ENCODE measurements at regions not wholly inside any gene's neighbourhood (a gene's known extent, or its start where the extent isn't known, plus 50 kb on each side); places are given as distances from the start of the nearest gene placed in this dataset.

GRCh38 chr1:115495111-115495510 lies 146.7 kb upstream of the VANGL1 start:
- no peaks in the 10 kb centered on the region for H3K36me3 ChIP-seq (ENCODE audit: insufficient read depth, low read length)
- H3K79me2 ChIP-seq (ENCODE audit: insufficient read depth, low read length) = no peaks in the 10 kb centered on the region
- H3F3A ChIP-seq (ENCODE audit: insufficient read depth, low read length) = no peaks in the 10 kb centered on the region
- no peak overlapping the region for H3K4me3 ChIP-seq (ENCODE audit: low read depth, low read length, poor library complexity, severe bottlenecking)
- H3K9me2 ChIP-seq (ENCODE audit: low read depth, low read length) = no peaks in the 10 kb centered on the region
- no peak overlapping the region for H3K27ac ChIP-seq (ENCODE audit: low read depth, low read length, poor library complexity, severe bottlenecking)
- TF ChIP-seq EZH2 (IDR thresholded peaks at IDR 0.05; ENCODE audit: borderline replicate concordance, low read length) (no peak), CTCF (IDR thresholded peaks at IDR 0.05; ENCODE audit: low read length) (no peak)
- H2AFZ ChIP-seq (ENCODE audit: low read length) = no peak overlapping the region
- H3K4me2 ChIP-seq (ENCODE audit: low read length) = no peak overlapping the region
- H4K20me1 ChIP-seq (ENCODE audit: insufficient read depth, low read length) = no peaks in the 10 kb centered on the region
- no peaks in the 10 kb centered on the region for H3K4me1 ChIP-seq (ENCODE audit: insufficient read depth, low read length, severe bottlenecking)
- no peaks in the 10 kb centered on the region for H3K27me3 ChIP-seq (ENCODE audit: insufficient read depth, low read length)
- H3K9ac ChIP-seq (ENCODE audit: low read length) = no peak overlapping the region
- H3K9me3 ChIP-seq (ENCODE audit: low read length) = no peaks in the 10 kb centered on the region

GRCh38 chr1:115493834-115494233 lies 147.9 kb upstream of the VANGL1 start:
- H3K4me1 ChIP-seq (ENCODE audit: insufficient read depth, low read length, severe bottlenecking) = no peaks in the 10 kb centered on the region
- H3K9ac ChIP-seq (ENCODE audit: low read length) = no peak overlapping the region
- no peak overlapping the region for H3K27ac ChIP-seq (ENCODE audit: low read depth, low read length, poor library complexity, severe bottlenecking)
- no peaks in the 10 kb centered on the region for H3F3A ChIP-seq (ENCODE audit: insufficient read depth, low read length)
- no peaks in the 10 kb centered on the region for H3K9me3 ChIP-seq (ENCODE audit: low read length)
- H3K9me2 ChIP-seq (ENCODE audit: low read depth, low read length) = no peaks in the 10 kb centered on the region
- H3K27me3 ChIP-seq (ENCODE audit: insufficient read depth, low read length) = no peaks in the 10 kb centered on the region
- H3K79me2 ChIP-seq (ENCODE audit: insufficient read depth, low read length) = no peaks in the 10 kb centered on the region
- H4K20me1 ChIP-seq (ENCODE audit: insufficient read depth, low read length) = no peaks in the 10 kb centered on the region
- no peak overlapping the region for H3K4me3 ChIP-seq (ENCODE audit: low read depth, low read length, poor library complexity, severe bottlenecking)
- no peaks in the 10 kb centered on the region for H3K36me3 ChIP-seq (ENCODE audit: insufficient read depth, low read length)
- TF ChIP-seq CTCF (IDR thresholded peaks at IDR 0.05; ENCODE audit: low read length) (no peak), EZH2 (IDR thresholded peaks at IDR 0.05; ENCODE audit: borderline replicate concordance, low read length) (no peak)
- H2AFZ ChIP-seq (ENCODE audit: low read length) = no peak overlapping the region
- H3K4me2 ChIP-seq (ENCODE audit: low read length) = no peak overlapping the region

GRCh38 chr1:115492880-115493279 lies 148.9 kb upstream of the VANGL1 start:
- no peak overlapping the region for H2AFZ ChIP-seq (ENCODE audit: low read length)
- H3K4me2 ChIP-seq (ENCODE audit: low read length) = no peak overlapping the region

More at GRCh38 chr1:115492880-115493279, 148.9 kb upstream of the VANGL1 start:
- Histone ChIP-seq H3F3A (ENCODE audit: insufficient read depth, low read length) (no peaks in the 10 kb centered on the region), H3K36me3 (ENCODE audit: insufficient read depth, low read length) (no peaks in the 10 kb centered on the region), H3K9ac (ENCODE audit: low read length) (no peak overlapping the region), H3K79me2 (ENCODE audit: insufficient read depth, low read length) (no peaks in the 10 kb centered on the region), H3K27me3 (ENCODE audit: insufficient read depth, low read length) (no peaks in the 10 kb centered on the region), H3K4me1 (ENCODE audit: insufficient read depth, low read length, severe bottlenecking) (no peaks in the 10 kb centered on the region), H3K9me2 (ENCODE audit: low read depth, low read length) (no peaks in the 10 kb centered on the region), H3K9me3 (ENCODE audit: low read length) (no peaks in the 10 kb centered on the region), H4K20me1 (ENCODE audit: insufficient read depth, low read length) (no peaks in the 10 kb centered on the region), H3K4me3 (ENCODE audit: low read depth, low read length, poor library complexity, severe bottlenecking) (no peak overlapping the region), H3K27ac (ENCODE audit: low read depth, low read length, poor library complexity, severe bottlenecking) (no peak overlapping the region)
- TF ChIP-seq CTCF (IDR thresholded peaks at IDR 0.05; ENCODE audit: low read length) (no peak), EZH2 (IDR thresholded peaks at IDR 0.05; ENCODE audit: borderline replicate concordance, low read length) (no peak)

All from OCI-LY1 (cell line).